Activated CD8-positive, alpha-beta memory T cell treated with anti-CD3 and anti-CD28 coated beads for 24 hours (primary cell): ENCODE measurements at regions not wholly inside any gene's neighbourhood (a gene's known extent, or its start where the extent isn't known, plus 50 kb on each side); places are given as distances from the start of the nearest gene placed in this dataset.

Experiments used
- DNase-seq: peaks from one replicate; pipeline ENCODE4 v3.0.0-alpha.2; 2020

- no peak for DNase-seq
Measured at GRCh38 chr4:20462426-20463175, 210.9 kb downstream of the SLIT2 start.

DNA sequence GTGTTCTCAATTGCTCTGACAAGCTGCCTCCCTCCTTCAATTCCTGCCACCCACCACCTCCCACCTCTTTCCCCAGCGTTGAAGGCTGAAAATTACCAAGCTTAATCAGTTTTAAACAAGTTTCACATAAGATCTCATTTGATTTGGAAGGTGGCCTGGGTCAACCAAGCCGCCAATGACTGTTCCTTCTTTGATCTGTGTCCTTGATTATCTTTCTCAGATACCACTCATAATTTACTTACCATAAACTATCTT lies 211.4 kb downstream of the SLIT2 start:
- DNase-seq = no peak

GRCh38 chr4:20464381-20464780 lies 212.7 kb downstream of the SLIT2 start:
- DNase-seq = no peak

DNA sequence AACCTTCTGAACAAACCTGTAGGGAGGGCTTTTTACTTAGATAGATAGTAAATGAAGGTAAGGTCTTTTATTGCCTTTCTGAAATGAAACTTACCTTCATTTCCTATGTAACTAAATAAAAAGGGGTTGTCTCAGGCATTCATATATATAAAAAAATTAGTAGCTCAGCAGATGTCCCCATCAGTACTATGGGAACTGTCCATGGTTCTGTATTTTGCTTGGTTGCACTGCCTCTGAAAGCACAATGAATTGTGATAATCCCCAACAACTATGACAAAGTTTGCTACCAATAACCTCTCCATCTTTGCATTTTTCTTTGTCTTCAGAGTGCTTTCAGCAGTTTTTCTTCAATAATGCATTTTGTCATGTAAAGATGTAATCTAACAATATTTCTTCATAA lies 222.4 kb downstream of the SLIT2 start:
- no peak for DNase-seq

GRCh38 chr4:20478412-20478811 lies 221.8 kb upstream of the PACRGL start:
- no peak for DNase-seq

GRCh38 chr4:20480165-20480947 lies 219.9 kb upstream of the PACRGL start:
- DNase-seq = no peak

DNA sequence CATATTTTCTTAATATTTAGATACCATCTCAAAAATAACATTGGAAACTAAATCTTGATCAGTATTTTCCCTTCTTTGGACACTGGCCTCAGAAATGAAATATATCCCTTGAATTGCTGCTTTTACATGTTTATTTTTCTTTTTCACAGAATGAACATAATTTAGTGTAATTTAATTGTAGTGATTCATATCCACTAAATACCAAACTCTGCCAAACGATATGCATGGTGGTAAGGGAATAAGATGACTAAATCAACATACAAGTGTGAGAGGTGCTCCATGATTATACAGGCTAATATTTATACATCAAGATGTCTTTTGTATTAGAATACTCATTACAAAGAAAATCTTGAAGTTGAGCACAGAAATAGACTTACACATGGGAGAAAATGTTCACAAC lies 216.8 kb upstream of the PACRGL start:
- DNase-seq = no peak

GRCh38 chr4:20486433-20486832 lies 213.8 kb upstream of the PACRGL start:
- DNase-seq = no peak

- DNase-seq = no peak
Measured at GRCh38 chr4:20487446-20487845, 212.8 kb upstream of the PACRGL start.

- no peak for DNase-seq
Measured at GRCh38 chr4:20487852-20488251, 212.4 kb upstream of the PACRGL start.

DNA sequence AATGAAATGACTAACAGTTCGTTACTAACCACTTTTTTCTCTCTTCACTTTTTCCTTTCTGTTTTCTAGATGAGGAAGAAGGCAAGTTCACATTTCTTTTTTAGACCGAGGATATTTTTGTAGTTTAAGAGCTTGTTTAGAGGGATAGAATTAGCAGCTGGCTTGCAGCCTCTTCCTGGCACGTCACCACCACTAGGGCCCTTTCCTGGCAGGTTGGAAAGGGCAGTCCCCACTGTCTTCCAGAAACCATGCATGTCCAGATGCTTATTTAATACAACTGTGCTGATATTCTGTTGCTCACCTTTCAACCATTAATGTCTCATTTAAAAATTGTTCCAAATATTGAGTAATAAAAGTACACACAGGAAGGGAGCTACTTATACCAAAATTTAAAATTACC lies 209.5 kb upstream of the PACRGL start:
- DNase-seq = no peak

DNA sequence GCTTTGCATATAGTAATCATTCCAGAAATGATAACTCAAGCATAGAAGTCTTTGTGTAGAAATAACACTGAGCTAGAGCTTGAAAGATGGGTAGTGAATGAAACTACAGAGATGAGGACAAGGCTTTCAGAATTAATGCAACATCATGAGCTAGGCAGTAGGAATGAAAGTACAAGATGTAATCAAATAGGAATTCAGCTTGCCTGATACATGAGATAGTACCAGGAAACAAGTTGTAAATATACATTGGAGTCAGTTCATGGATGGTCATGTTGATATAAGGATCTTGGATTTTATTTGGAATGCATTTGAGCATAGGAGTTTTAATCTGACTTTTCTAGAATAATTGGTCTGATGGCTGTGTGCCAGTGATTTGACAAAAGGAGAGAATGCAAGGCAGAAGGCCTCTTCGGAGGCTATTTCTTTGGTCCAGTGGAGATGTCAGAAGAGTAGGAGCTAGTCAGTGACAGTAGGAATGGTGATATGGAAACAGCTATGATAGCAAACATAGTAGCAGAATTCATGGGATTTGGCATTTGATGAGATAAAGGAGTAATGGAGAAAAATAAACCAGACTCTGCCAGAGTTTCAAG lies 206.4 kb upstream of the PACRGL start:
- DNase-seq = no peak

DNA sequence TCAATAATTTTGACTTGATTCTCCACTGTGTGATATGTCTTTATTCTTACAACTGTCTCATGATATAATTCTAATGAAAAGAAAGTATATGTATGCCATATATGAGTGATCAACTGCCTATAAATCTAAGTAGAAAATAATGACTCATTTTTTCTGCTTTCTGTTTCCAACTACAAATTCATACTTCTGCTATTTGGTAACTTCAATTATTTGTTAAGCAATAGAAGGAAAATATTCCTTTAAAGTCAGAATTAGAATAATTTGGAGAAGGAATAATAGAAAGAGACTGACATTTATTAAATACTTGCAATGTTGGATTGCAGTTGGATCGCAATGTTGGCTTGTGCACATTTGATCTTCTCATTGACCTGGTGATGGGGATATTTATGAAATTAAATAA lies 204.2 kb upstream of the PACRGL start:
- no peak for DNase-seq

DNA sequence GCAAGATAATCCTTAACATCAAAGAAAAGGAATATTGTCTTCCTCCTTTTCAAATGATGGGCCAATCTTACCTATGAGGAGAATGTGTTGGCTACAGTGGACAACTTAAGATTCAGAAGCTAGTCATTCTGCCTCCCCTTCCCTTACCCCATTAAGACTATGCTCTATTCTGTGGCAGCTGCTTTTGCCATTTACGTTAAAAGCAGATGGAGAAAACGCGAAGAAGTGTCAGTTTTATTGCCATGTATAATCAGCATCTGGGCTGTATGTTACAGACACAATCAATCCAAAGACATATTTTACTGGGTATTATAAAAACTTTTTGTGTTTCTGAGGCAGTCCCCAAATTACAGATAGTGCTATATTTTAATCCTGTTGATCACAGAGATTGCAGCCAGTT lies 196.1 kb upstream of the PACRGL start:
- DNase-seq = no peak

GRCh38 chr4:20505927-20506326 lies 194.3 kb upstream of the PACRGL start:
- DNase-seq = no peak

- DNase-seq = no peak
Measured at GRCh38 chr4:20506827-20507226, 193.4 kb upstream of the PACRGL start.

GRCh38 chr4:20509315-20509714 lies 190.9 kb upstream of the PACRGL start:
- DNase-seq = no peak

DNA sequence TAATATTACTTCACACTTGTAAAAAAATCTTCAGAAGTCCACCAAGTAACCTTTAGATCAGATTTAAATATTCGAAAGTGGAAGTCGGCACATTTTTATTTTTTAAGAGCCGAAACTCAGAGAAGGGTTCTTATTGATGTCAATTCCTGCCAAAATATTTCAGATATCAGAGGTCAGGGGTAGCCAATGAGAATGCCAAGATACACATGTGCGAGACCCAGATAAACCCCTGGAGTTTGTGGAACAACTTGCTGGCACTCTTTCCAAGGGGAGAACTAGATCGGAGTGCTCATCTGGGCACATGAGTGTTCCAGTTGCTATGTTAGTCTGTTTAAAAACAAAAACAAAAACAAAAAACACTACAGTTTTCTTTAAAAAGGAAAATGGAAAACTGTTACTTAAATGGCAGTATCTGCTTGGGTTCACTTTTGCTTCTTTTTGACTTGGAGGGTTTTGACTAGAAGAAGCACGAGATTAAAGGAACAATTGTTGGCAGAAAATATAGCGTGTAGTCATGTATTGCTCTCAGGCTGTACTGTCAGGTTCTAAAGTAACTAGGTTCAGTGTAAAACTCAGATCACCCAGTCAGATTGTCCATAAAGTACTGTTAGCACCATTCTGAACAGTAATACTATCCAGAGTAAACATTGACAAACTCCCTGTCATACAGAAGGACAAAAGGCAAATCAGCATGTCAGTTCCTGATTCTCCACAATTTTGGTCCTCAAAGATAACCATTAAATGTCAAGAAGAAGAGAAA lies 188.0 kb upstream of the PACRGL start:
- no peak for DNase-seq

GRCh38 chr4:20512985-20513384 lies 187.3 kb upstream of the PACRGL start:
- no peak for DNase-seq

DNA sequence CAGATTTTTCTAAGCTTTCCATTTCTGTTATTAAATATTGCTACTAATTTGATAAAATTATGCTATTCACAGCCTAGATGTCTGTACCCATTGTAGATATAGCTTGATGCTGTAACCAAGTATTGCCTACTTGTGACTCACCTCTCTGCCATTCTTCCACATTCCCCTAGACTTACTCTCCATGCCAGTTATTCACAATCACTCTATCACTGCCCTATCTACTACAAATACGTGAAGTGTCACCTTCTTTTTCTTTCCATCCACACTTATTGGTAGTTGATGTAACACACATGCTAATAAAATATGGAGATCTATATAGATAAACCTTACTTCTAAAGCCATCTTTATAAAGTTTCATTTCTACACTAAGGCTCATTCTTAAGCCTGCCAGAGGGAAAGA lies 179.4 kb upstream of the PACRGL start:
- DNase-seq = no peak

GRCh38 chr4:20528508-20528907 lies 171.8 kb upstream of the PACRGL start:
- no peak for DNase-seq

- no peak for DNase-seq
Measured at GRCh38 chr4:20529691-20530090, 170.6 kb upstream of the PACRGL start.

DNA sequence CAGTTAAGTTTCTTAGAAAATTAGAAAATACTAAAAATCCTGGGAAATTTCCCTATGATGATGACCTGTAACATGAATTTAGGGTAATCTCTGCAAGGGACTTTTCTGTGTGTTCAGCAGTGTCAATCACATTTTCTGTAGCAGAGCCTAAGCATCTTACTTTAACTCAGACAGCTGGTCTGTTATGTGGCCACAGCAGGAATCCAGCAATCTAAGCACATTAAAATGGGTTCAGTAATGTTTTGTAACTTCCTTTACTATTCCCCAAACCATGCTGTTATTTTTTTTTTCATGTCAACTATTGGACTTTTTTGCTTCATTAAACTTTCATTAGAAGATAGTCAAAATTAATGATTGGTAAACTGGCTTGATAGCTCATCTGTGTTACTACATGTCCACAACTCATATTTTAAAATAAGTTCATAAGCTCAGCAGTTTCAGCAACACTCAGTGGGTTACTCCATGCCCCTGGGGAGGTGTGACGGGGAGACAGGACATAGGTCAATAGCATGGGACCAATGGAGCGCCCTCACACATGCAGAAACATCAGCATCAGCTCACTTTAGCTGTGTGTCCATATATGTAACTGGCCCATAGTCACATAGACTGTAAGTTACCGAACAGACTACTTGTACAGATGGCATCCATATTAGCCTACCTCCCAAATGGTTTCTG lies 168.0 kb upstream of the PACRGL start:
- DNase-seq = no peak
